Neural crest cell (in vitro differentiated cells): ENCODE measurements at regions not wholly inside any gene's neighbourhood (a gene's known extent, or its start where the extent isn't known, plus 50 kb on each side); places are given as distances from the start of the nearest gene placed in this dataset.
"Not testable (repeated sequence)": the region's sequence is repeated elsewhere in the genome, so short reads cannot be mapped to it uniquely, and the experiment has no call there.

Source experiments
- DNase-seq: peaks from one replicate; pipeline ENCODE4 v3.0.0; 2021; ENCODE audit warnings: low read depth, mixed read lengths, low spot score
- H3K27ac Mint-ChIP-seq: one replicate; pipeline ENCODE4 v1.8.0; 2021; ENCODE audit warnings: mild to moderate bottlenecking, mixed read lengths; ENCODE audit not compliant: unreplicated experiment
- H3K27me3 Mint-ChIP-seq: 2 replicates; pipeline ENCODE4 v1.8.0; 2021; ENCODE audit warnings: low read depth, mild to moderate bottlenecking, mixed read lengths
- H3K36me3 Mint-ChIP-seq: 2 replicates; pipeline ENCODE4 v1.8.0; 2021; ENCODE audit warnings: low read depth, mild to moderate bottlenecking, mixed read lengths
- H3K4me1 Mint-ChIP-seq: 2 replicates; pipeline ENCODE4 v1.8.0; 2021; ENCODE audit warnings: mixed read lengths
- H3K4me3 Mint-ChIP-seq: one replicate; pipeline ENCODE4 v1.8.0; 2021; ENCODE audit warnings: mild to moderate bottlenecking, mixed read lengths
- H3K9me3 Mint-ChIP-seq: 2 replicates; pipeline ENCODE4 v1.8.0; 2021; ENCODE audit warnings: mixed read lengths
- CTCF ChIP-seq: fragments of 200-600 bp; sonication (generic); conservative IDR thresholded peaks from 2 replicates; pipeline ENCODE4 v1.5.0; 2021; ENCODE audit warnings: antibody characterized with exemption, mild to moderate bottlenecking

- no peak for TF ChIP-seq CTCF
- Mint-ChIP-seq H3K4me1 (peaks cover 9% of the 10 kb centered on the region), H3K4me3 (no peak overlapping the region), H3K27ac (no peak overlapping the region), H3K9me3 (no peaks in the 10 kb centered on the region), H3K27me3 (no peaks in the 10 kb centered on the region), H3K36me3 (no peaks in the 10 kb centered on the region)
- no peak for DNase-seq
These were observed 576.7 kb downstream of the MFSD1 start for GRCh38 chr3:159378396-159379194.

GRCh38 chr3:159380891-159381290, 579.0 kb downstream of the MFSD1 start:
- no peak for TF ChIP-seq CTCF
- no peaks in the 10 kb centered on the region for H3K27me3 Mint-ChIP-seq
- H3K27ac Mint-ChIP-seq: no peak overlapping the region
- H3K9me3 Mint-ChIP-seq: peaks cover 2% of the 10 kb centered on the region
- no peaks in the 10 kb centered on the region for H3K36me3 Mint-ChIP-seq
- no peak for DNase-seq
- H3K4me3 Mint-ChIP-seq: no peak overlapping the region
- peaks cover 9% of the 10 kb centered on the region for H3K4me1 Mint-ChIP-seq

- Mint-ChIP-seq H3K4me1 (no peaks in the 10 kb centered on the region), H3K27me3 (no peaks in the 10 kb centered on the region), H3K4me3 (no peak overlapping the region), H3K36me3 (no peaks in the 10 kb centered on the region), H3K27ac (no peak overlapping the region), H3K9me3 (peaks cover 4% of the 10 kb centered on the region)
- DNase-seq: no peak
- TF ChIP-seq CTCF: no peak
These were observed 588.9 kb downstream of the MFSD1 start for GRCh38 chr3:159390656-159391212.

GRCh38 chr3:159397683-159398082, 591.0 kb upstream of the IL12A start:
- H3K36me3 Mint-ChIP-seq, H3K4me3 Mint-ChIP-seq, H3K9me3 Mint-ChIP-seq, H3K27ac Mint-ChIP-seq, H3K27me3 Mint-ChIP-seq, H3K4me1 Mint-ChIP-seq, DNase-seq: not testable (repeated sequence)

GRCh38 chr3:159401069-159401468, 587.6 kb upstream of the IL12A start:
- no peak for DNase-seq
- TF ChIP-seq CTCF: no peak
- peaks cover 10% of the 10 kb centered on the region for H3K9me3 Mint-ChIP-seq
- H3K27me3 Mint-ChIP-seq: no peaks in the 10 kb centered on the region
- no peak overlapping the region for H3K27ac Mint-ChIP-seq
- H3K4me3 Mint-ChIP-seq: no peak overlapping the region
- no peaks in the 10 kb centered on the region for H3K4me1 Mint-ChIP-seq
- H3K36me3 Mint-ChIP-seq: peaks cover 8% of the 10 kb centered on the region

GRCh38 chr3:159409711-159410110, 578.9 kb upstream of the IL12A start:
- not testable (repeated sequence) for H3K4me1 Mint-ChIP-seq, H3K4me3 Mint-ChIP-seq, H3K27ac Mint-ChIP-seq, H3K27me3 Mint-ChIP-seq, DNase-seq
- peaks cover 20% of the 10 kb centered on the region for H3K9me3 Mint-ChIP-seq
- H3K36me3 Mint-ChIP-seq: peaks cover 12% of the 10 kb centered on the region
